GM10266 (cell line): ENCODE measurements at regions not wholly inside any gene's neighbourhood (a gene's known extent, or its start where the extent isn't known, plus 50 kb on each side); places are given as distances from the start of the nearest gene placed in this dataset.

ENCODE experiments used
- DNase-seq: peaks from one replicate; pipeline ENCODE4 v3.0.0; 2012; ENCODE audit errors: extremely low spot score
- CTCF ChIP-seq: IDR thresholded peaks from 2 replicates; pipeline ENCODE4 v1.5.1; 2012; ENCODE audit warnings: mild to moderate bottlenecking, low read depth; ENCODE audit not compliant: control insufficient read depth, insufficient read depth; ENCODE audit errors: missing control alignments

DNA sequence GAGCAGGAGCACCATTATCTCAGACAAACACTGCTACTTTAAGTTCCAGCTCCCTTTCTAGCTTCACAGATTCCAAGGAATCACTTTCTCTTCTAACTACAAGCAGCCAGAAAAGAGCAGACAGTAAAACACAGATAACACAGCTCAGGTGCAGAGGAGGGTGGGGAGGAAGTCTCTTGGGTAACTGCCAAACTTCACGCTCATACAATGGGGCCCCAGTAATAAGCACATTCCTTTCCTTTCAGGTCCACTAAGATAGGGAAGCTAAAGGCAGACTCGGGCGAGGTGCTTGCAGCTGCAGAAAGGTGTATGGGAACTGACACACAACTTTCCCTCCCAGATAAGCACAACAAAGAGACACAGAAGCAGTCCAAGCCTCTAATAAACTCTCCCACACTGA is 69.2 kb upstream of the OR9G4 start:
- no peak for DNase-seq
- TF ChIP-seq CTCF: no peak

DNA sequence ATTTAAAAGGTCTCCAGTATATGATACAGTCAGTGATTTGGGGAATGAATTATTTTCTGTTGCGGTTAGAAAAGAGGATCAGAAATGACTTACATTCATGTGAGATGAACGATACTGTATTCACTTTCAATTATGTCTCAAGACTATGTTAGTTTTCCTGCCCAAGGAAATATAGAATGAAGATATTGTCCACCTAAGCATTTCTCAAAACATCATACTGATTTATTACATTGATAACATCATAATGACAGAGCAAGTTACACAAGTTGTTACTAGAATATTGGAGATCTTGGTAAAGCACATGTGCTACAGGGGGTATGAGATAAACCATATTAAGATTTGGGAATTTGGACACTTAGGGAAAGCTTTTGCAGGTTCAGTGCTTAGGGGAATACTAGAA is 67.8 kb upstream of the OR9G4 start:
- DNase-seq: no peak
- no peak for TF ChIP-seq CTCF

- no peak for TF ChIP-seq CTCF
- no peak for DNase-seq
These were observed 59.8 kb upstream of the OR9G4 start for GRCh38 chr11:56808326-56808725.

GRCh38 chr11:56799691-56800210 is 51.3 kb upstream of the OR9G4 start:
- no peak for TF ChIP-seq CTCF
- DNase-seq: no peak
